Caco-2 (cell line): ENCODE measurements at regions not wholly inside any gene's neighbourhood (a gene's known extent, or its start where the extent isn't known, plus 50 kb on each side); places are given as distances from the start of the nearest gene placed in this dataset.

ENCODE experiments used
- BruUV-seq: library from RNA; stranded (reverse); fragments of 400-500 nt; replicated peaks from 2 replicates; lab custom pipeline; 2021; lab: Mats Ljungman, UMichigan
- CTCF ChIA-PET: fragments of 300-600 bp; sonication (Branson Sonifier 250); formaldehyde crosslinking; loops from one replicate; lab custom pipeline; 2022; ENCODE audit warnings: antibody characterized with exemption; lab: Charles Lee
- POLR2A ChIA-PET: fragments of 300-600 bp; sonication (Branson Sonifier 250); formaldehyde crosslinking; loops from one replicate; lab custom pipeline; 2022; ENCODE audit warnings: antibody characterized with exemption; lab: Charles Lee
- DNase-seq, 2 experiments: peaks; one replicate each; pipeline versions ENCODE4 v3.0.0 to v3.0.0-alpha.2; 2020 to 2022
- H3K27me3 ChIP-seq: replicated peaks from 2 replicates; pipeline ENCODE4 v1.6.0; 2011; ENCODE audit warnings: low read length; ENCODE audit not compliant: control insufficient read depth, insufficient read depth
- H3K36me3 ChIP-seq: 2 replicates; pipeline ENCODE4 v1.5.1; 2011; ENCODE audit warnings: low read length; ENCODE audit not compliant: control insufficient read depth, insufficient read depth
- H3K4me1 ChIP-seq: fragments of 250-450 bp; sonication (Bioruptor Pico); 2 replicates; pipeline ENCODE4 v1.5.1; 2020; ENCODE audit warnings: mild to moderate bottlenecking
- H3K4me3 ChIP-seq: 2 replicates; pipeline ENCODE4 v1.5.1; 2011; ENCODE audit warnings: low read depth, mild to moderate bottlenecking, control low read depth, low read length
- H3K9me3 ChIP-seq: fragments of 250-450 bp; sonication (Bioruptor Pico); 2 replicates; pipeline ENCODE4 v1.5.1; 2020; ENCODE audit warnings: mild to moderate bottlenecking, moderate library complexity
- H3K27ac Mint-ChIP-seq: one replicate; pipeline ENCODE4 v1.8.0; 2022; ENCODE audit warnings: mixed read lengths; ENCODE audit not compliant: unreplicated experiment
- H3K27me3 Mint-ChIP-seq: one replicate; pipeline ENCODE4 v1.8.0; 2022; ENCODE audit warnings: mixed read lengths; ENCODE audit not compliant: insufficient read depth, unreplicated experiment
- H3K36me3 Mint-ChIP-seq: one replicate; pipeline ENCODE4 v1.8.0; 2022; ENCODE audit warnings: mild to moderate bottlenecking, mixed read lengths; ENCODE audit not compliant: insufficient read depth, unreplicated experiment
- H3K4me1 Mint-ChIP-seq: one replicate; pipeline ENCODE4 v1.8.0; 2022; ENCODE audit warnings: low read depth, mixed read lengths; ENCODE audit not compliant: unreplicated experiment
- H3K4me3 Mint-ChIP-seq: one replicate; pipeline ENCODE4 v1.8.0; 2022; ENCODE audit warnings: mild to moderate bottlenecking, moderate library complexity, mixed read lengths; ENCODE audit not compliant: unreplicated experiment
- H3K9me3 Mint-ChIP-seq: one replicate; pipeline ENCODE4 v1.8.0; 2022; ENCODE audit warnings: mixed read lengths; ENCODE audit not compliant: unreplicated experiment
- intact Hi-C: fragments of 100-400 bp; cut with micrococcal nuclease; formaldehyde crosslinking; loops from one replicate; pipeline ENCODE4 v1.10.0; 2022; ENCODE audit not compliant: unreplicated experiment
- TF ChIP-seq, protein P1 (sequence below), 2 experiments: fragments of 200-600 bp in 1 of 2; IDR thresholded peaks; 1 replicate in 1 of 2; 2 replicates in 1 of 2; pipeline versions ENCODE4 v1.5.1 to v1.8.0; 2011 to 2022; ENCODE audit warnings: antibody characterized with exemption in 1 of 2, control low read depth in 1 of 2, inconsistent platforms in 1 of 2, low read depth in 1 of 2, low read length in 1 of 2, mild to moderate bottlenecking in 1 of 2, moderate library complexity in 1 of 2; ENCODE audit not compliant: insufficient read depth in 1 of 2, severe bottlenecking in 1 of 2, unreplicated experiment in 1 of 2

- Mint-ChIP-seq H3K4me3 (no peak overlapping the region), H3K36me3 (no peaks in the 10 kb centered on the region), H3K4me1 (no peaks in the 10 kb centered on the region), H3K27me3 (no peaks in the 10 kb centered on the region), H3K27ac (no peak overlapping the region), H3K9me3 (no peaks in the 10 kb centered on the region)
- no peaks in the 10 kb centered on the region for H3K4me1 ChIP-seq
- no peaks in the 10 kb centered on the region for H3K36me3 ChIP-seq
- H3K27me3 ChIP-seq = no peaks in the 10 kb centered on the region
- no peaks in the 10 kb centered on the region for H3K9me3 ChIP-seq
- POLR2A ChIA-PET = no interaction called here
- CTCF ChIA-PET = no interaction called here
- no TSS peak for BruUV-seq
- TF ChIP-seq, protein P1, sequence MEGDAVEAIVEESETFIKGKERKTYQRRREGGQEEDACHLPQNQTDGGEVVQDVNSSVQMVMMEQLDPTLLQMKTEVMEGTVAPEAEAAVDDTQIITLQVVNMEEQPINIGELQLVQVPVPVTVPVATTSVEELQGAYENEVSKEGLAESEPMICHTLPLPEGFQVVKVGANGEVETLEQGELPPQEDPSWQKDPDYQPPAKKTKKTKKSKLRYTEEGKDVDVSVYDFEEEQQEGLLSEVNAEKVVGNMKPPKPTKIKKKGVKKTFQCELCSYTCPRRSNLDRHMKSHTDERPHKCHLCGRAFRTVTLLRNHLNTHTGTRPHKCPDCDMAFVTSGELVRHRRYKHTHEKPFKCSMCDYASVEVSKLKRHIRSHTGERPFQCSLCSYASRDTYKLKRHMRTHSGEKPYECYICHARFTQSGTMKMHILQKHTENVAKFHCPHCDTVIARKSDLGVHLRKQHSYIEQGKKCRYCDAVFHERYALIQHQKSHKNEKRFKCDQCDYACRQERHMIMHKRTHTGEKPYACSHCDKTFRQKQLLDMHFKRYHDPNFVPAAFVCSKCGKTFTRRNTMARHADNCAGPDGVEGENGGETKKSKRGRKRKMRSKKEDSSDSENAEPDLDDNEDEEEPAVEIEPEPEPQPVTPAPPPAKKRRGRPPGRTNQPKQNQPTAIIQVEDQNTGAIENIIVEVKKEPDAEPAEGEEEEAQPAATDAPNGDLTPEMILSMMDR (IDR thresholded peaks at IDR 0.05; ENCODE audit: insufficient read depth in 1 of 2, low read depth in 1 of 2, low read length in 1 of 2, severe bottlenecking in 1 of 2, unreplicated experiment in 1 of 2) = no peak
- DNase-seq = no peak
- intact Hi-C loops = no loop called here
- no peak overlapping the region for H3K4me3 ChIP-seq
Observed at GRCh38 chr4:187179086-187180058, 455.7 kb upstream of the FAT1 start.

DNA sequence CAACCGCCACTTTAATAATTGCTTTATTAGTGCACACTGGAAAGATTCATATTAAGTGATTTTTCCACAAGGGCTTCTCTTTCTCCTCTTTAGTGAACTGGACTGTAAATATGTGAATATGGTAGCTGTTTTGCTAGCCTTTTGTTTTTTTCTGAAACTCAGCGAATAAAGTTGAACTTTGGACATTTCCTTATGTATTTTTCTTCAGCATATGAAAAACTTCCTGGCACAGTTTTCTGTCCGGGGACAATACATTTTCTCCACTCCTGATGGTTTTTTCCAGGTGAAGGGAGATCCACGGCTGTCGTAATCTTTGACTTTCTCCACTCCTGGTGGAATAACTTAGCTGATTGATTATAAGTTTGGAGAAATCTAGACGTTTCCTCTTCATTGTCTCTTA is 457.4 kb upstream of the FAT1 start:
- ChIA-PET CTCF (no interaction called here), POLR2A (no interaction called here)
- Mint-ChIP-seq H3K4me3 (no peak overlapping the region), H3K27me3 (no peaks in the 10 kb centered on the region), H3K4me1 (no peaks in the 10 kb centered on the region), H3K27ac (no peak overlapping the region), H3K9me3 (no peaks in the 10 kb centered on the region), H3K36me3 (no peaks in the 10 kb centered on the region)
- Histone ChIP-seq H3K4me1 (no peaks in the 10 kb centered on the region), H3K9me3 (no peaks in the 10 kb centered on the region), H3K4me3 (no peak overlapping the region), H3K36me3 (no peaks in the 10 kb centered on the region), H3K27me3 (no peaks in the 10 kb centered on the region)
- no TSS peak for BruUV-seq
- TF ChIP-seq, protein P1 (IDR thresholded peaks at IDR 0.05; ENCODE audit: insufficient read depth in 1 of 2, low read depth in 1 of 2, low read length in 1 of 2, severe bottlenecking in 1 of 2, unreplicated experiment in 1 of 2) = no peak
- DNase-seq = no peak
- intact Hi-C loops = no loop called here

- H3K27me3 Mint-ChIP-seq = peaks cover 4% of the 10 kb centered on the region
- no peaks in the 10 kb centered on the region for H3K36me3 ChIP-seq
- no peak overlapping the region for H3K4me3 ChIP-seq
- no peaks in the 10 kb centered on the region for H3K9me3 ChIP-seq
- DNase-seq = no peak
- intact Hi-C loops = no loop called here
- no peaks in the 10 kb centered on the region for H3K4me1 ChIP-seq
- CTCF ChIA-PET = no interaction called here
- TF ChIP-seq, protein P1 (IDR thresholded peaks at IDR 0.05; ENCODE audit: insufficient read depth in 1 of 2, low read depth in 1 of 2, low read length in 1 of 2, severe bottlenecking in 1 of 2, unreplicated experiment in 1 of 2) = no peak
- H3K9me3 Mint-ChIP-seq = no peaks in the 10 kb centered on the region
- H3K4me1 Mint-ChIP-seq = no peaks in the 10 kb centered on the region
- no TSS peak for BruUV-seq
- no peak overlapping the region for H3K4me3 Mint-ChIP-seq
- H3K36me3 Mint-ChIP-seq = no peaks in the 10 kb centered on the region
- H3K27me3 ChIP-seq = no peaks in the 10 kb centered on the region
- POLR2A ChIA-PET = no interaction called here
- no peak overlapping the region for H3K27ac Mint-ChIP-seq
Observed at GRCh38 chr4:187183346-187183745, 459.7 kb upstream of the FAT1 start.
